Muscle layer of colon (tissue), 2 donors: ENCODE measurements at regions not wholly inside any gene's neighbourhood (a gene's known extent, or its start where the extent isn't known, plus 50 kb on each side); places are given as distances from the start of the nearest gene placed in this dataset.
"Not testable (repeated sequence)": the region's sequence is repeated elsewhere in the genome, so short reads cannot be mapped to it uniquely, and the experiment has no call there.

Experiments used
- H3K27ac ChIP-seq: one replicate; pipeline ENCODE4 v1.7.0; 2013; ENCODE audit warnings: low read depth, mild to moderate bottlenecking, low read length, moderate library complexity
- H3K27me3 ChIP-seq, 2 donors: one replicate each; pipeline ENCODE4 v1.7.0; 2013; ENCODE audit warnings: low read length in 2 of 2, mild to moderate bottlenecking in 2 of 2; ENCODE audit not compliant: insufficient read depth in 2 of 2, control insufficient read depth in 1 of 2
- H3K36me3 ChIP-seq: one replicate; pipeline ENCODE4 v1.7.0; 2013; ENCODE audit warnings: mild to moderate bottlenecking, low read length; ENCODE audit not compliant: insufficient read depth
- H3K4me1 ChIP-seq: one replicate; pipeline ENCODE4 v1.7.0; 2013; ENCODE audit warnings: mild to moderate bottlenecking, low read length; ENCODE audit not compliant: insufficient read depth
- H3K4me3 ChIP-seq, 2 donors: one replicate each; pipeline ENCODE4 v1.7.0; 2013; ENCODE audit warnings: low read length in 2 of 2, low read depth in 1 of 2, mild to moderate bottlenecking in 1 of 2, moderate library complexity in 1 of 2
- H3K9ac ChIP-seq: one replicate; pipeline ENCODE4 v1.7.0; 2013; ENCODE audit warnings: low read length
- H3K9me3 ChIP-seq: one replicate; pipeline ENCODE4 v1.7.0; 2013; ENCODE audit warnings: mild to moderate bottlenecking, low read length
- donor health status: abdominal sarcoma.
- donor health status: Adenocarcinoma of cecum.

DNA sequence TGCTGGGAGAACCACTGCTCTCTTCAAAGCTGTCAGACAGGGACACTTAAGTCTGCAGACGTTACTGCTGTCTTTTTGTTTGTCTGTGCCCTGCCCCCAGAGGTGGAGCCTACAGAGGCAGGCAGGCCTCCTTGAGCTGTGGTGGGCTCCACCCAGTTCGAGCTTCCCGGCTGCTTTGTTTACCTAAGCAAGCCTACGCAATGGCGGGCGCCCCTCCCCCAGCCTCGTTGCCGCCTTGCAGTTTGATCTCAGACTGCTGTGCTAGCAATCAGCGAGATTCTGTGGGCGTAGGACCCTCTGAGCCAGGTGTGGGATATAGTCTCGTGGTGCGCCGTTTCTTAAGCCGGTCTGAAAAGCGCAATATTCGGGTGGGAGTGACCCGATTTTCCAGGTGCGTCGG, 242.6 kb upstream of the DEPDC1 start:
- not testable (repeated sequence) for H3K36me3 ChIP-seq, H3K4me3 ChIP-seq, H3K9ac ChIP-seq, H3K4me1 ChIP-seq, H3K27me3 ChIP-seq, H3K27ac ChIP-seq, H3K9me3 ChIP-seq

DNA sequence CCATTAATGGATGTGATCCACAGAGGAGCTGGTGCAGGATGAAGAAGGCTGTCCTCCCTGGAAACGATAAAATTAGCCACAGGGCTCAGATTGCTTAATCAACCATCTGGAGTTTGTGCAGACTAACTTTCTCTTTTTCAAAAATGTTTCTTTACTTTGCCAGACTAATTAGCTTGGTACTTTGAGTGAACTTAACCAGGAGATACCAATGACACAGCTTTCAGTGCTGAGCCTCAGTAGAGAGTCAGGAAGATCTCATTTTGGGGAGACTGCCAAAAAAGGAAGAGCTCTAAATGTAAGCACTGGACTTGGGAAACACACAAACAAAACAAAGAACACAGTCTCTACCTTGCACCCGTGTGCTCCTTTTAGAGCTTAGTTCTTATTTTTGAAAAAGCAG, 248.1 kb upstream of the DEPDC1 start:
- Histone ChIP-seq H3K4me3 (no peak overlapping the region), H3K9me3 (no peaks in the 10 kb centered on the region), H3K27ac (no peak overlapping the region), H3K4me1 (peaks cover 9% of the 10 kb centered on the region), H3K36me3 (no peaks in the 10 kb centered on the region), H3K9ac (no peak overlapping the region), H3K27me3 (no peaks in the 10 kb centered on the region)

DNA sequence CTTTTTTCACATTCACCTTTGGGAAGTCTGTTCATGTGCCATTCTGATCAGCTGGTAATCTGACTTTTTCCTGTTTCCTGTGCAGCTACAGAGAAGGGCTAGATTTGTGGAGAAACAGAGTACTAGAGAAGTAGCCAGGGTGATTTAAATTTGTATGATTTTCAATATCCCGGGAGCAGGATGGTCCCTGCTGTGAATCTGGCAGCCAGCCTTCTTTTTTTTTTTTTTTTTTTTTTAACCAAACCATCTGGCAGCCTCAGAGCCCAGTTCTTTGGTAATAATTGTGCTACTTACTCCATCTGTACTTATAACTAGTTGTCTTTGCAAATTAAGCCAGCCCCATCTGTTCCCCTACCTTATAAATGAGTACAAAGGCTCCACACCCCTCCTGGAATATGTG, 248.6 kb upstream of the DEPDC1 start:
- no peaks in the 10 kb centered on the region for H3K36me3 ChIP-seq
- H3K27me3 ChIP-seq = no peaks in the 10 kb centered on the region
- no peak overlapping the region for H3K4me3 ChIP-seq
- no peaks in the 10 kb centered on the region for H3K9me3 ChIP-seq
- no peak overlapping the region for H3K27ac ChIP-seq
- H3K4me1 ChIP-seq = peaks cover 9% of the 10 kb centered on the region
- H3K9ac ChIP-seq = no peak overlapping the region

DNA sequence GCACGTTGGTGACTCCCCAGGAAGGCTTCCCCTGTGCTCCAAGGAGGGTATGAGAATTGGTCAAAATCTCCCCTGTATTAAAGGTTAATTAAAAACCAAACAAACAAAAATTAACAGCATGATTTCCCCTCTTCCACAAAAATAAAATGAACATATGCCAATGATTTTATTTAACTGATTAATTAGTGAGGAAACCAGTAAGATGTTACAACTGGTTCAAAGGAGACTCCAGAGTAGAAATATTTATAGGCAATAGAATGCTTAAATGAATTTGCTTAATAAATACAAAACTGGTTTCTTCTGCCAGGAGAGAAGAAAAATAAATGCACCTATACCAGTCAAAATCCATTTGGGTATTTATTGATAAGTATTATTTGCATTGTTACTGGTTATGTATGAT, 249.5 kb upstream of the DEPDC1 start:
- Histone ChIP-seq H3K9me3 (no peaks in the 10 kb centered on the region), H3K27ac (no peak overlapping the region), H3K4me3 (no peak overlapping the region), H3K9ac (no peak overlapping the region), H3K4me1 (peaks cover 9% of the 10 kb centered on the region), H3K27me3 (no peaks in the 10 kb centered on the region), H3K36me3 (no peaks in the 10 kb centered on the region)

DNA sequence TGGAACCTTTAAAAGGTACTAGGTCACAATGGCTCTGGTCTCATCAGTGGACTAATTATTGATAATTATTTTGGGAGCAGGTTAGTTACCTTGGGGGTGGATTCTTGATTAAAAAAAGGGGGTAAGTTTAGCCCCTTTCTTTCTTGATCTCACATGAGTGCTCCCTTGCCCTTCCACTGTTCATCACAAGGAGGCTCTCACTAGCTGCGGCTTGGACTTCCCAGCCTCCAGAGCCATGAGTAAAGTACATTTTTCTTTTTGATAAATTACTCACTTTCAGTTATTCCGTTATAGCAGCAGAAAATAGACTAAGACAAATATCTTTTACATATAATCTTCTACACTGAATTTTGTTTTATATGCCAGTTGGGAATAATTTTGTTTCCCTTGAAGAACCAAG, 254.8 kb upstream of the DEPDC1 start:
- Histone ChIP-seq H3K9me3 (no peaks in the 10 kb centered on the region), H3K4me3 (no peak overlapping the region), H3K9ac (no peak overlapping the region), H3K27ac (no peak overlapping the region), H3K4me1 (peaks cover 9% of the 10 kb centered on the region), H3K36me3 (no peaks in the 10 kb centered on the region), H3K27me3 (no peaks in the 10 kb centered on the region)

DNA sequence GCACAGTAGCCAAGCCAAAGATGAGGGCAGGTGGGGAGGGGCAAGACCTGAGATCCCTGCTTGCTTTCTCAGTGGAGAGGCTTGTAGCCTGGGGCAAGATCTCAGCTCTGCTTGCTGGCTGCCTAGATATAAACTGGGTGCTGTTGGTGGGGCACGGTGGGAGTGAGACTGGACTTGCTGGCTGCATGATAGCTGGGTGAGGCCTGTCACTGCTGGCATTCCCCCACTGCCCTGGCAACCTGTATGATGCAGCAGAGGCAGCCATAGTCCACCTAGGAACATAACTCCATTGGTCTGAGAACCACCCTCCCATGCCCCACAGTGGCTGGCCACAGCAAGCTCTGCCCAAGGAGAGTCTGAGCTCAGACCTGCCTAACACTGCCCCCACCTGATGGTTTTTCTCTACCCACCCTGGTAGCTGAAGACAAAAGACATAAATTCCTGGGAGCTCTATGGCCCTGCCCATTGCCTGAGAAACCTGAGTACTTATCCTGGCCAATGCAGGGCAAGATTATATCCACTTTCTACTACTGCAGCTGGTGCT, 261.9 kb upstream of the DEPDC1 start:
- no peaks in the 10 kb centered on the region for H3K27me3 ChIP-seq
- no peaks in the 10 kb centered on the region for H3K9me3 ChIP-seq
- no peaks in the 10 kb centered on the region for H3K36me3 ChIP-seq
- no peak overlapping the region for H3K9ac ChIP-seq
- no peak overlapping the region for H3K27ac ChIP-seq
- no peaks in the 10 kb centered on the region for H3K4me1 ChIP-seq
- no peak overlapping the region for H3K4me3 ChIP-seq

DNA sequence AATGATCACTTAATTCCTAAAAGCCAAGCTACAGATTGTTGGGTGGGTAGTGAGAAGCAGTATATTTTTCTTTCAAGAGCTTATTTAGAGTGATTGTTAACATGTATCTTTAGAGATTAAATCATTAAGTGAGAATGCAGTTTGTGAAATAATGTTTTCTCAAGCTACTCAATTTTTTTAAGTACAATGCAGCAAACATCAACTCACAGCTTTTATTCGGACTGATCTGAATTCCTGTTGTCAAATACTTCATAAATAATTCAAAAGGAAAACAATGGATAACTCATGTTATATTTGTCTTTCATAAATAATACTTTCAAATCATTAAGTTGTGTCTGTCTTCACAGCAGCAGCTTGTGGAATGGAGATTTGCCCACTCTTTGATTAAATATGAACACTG, 271.1 kb upstream of the DEPDC1 start:
- H3K27ac ChIP-seq = no peak overlapping the region
- H3K4me1 ChIP-seq = no peaks in the 10 kb centered on the region
- H3K9me3 ChIP-seq = no peaks in the 10 kb centered on the region
- no peaks in the 10 kb centered on the region for H3K27me3 ChIP-seq
- no peak overlapping the region for H3K4me3 ChIP-seq
- H3K36me3 ChIP-seq = no peaks in the 10 kb centered on the region
- H3K9ac ChIP-seq = no peak overlapping the region

DNA sequence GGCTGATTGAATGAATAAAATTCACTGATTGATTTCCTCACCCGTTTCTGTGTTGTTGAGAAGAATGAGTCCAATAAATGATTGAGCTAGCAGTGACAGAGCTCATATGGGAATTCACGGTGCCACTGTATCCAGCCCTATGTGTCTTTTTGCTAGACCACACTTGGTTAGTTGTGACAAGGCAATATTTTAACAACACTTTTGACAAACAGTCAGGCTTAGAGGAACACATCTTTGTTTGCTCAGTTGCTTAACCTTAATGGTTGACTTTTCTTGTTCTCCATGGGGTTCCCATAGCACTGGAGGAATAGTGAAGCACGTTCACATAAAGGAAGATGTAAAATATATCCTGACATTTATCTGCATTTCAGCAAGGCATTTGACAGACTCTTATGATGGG, 273.9 kb upstream of the DEPDC1 start:
- Histone ChIP-seq H3K27ac (no peak overlapping the region), H3K9me3 (no peaks in the 10 kb centered on the region)

DNA sequence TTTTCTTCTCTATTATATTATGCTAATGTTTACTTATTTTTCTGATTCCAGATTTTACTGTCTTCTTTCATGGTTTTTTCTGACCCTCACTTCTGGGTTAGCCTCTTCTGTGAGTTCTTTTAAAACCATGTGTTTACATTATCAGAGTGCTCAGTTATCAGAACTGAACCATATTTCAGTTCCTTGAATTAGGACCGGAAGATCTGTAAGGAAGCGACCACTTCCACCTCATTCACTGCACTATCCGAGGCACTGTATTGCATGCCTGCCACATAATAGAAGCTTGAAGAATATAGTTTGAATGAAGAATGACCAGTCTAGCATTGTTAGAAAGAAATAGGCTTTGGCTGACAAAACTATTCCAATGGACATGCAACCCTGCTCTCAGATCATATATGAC, 281.0 kb upstream of the DEPDC1 start:
- H3K9ac ChIP-seq = no peak overlapping the region
- no peak overlapping the region for H3K27ac ChIP-seq
- peaks cover 7% of the 10 kb centered on the region for H3K9me3 ChIP-seq
- no peak overlapping the region for H3K4me3 ChIP-seq
- H3K27me3 ChIP-seq = no peaks in the 10 kb centered on the region
- no peaks in the 10 kb centered on the region for H3K36me3 ChIP-seq
- peaks cover 4% of the 10 kb centered on the region for H3K4me1 ChIP-seq

More for the DNA sequence above, 273.9 kb upstream of the DEPDC1 start:
- Histone ChIP-seq H3K27me3 (no peaks in the 10 kb centered on the region), H3K4me3 (no peak overlapping the region), H3K36me3 (no peaks in the 10 kb centered on the region), H3K9ac (no peak overlapping the region), H3K4me1 (no peaks in the 10 kb centered on the region)

DNA sequence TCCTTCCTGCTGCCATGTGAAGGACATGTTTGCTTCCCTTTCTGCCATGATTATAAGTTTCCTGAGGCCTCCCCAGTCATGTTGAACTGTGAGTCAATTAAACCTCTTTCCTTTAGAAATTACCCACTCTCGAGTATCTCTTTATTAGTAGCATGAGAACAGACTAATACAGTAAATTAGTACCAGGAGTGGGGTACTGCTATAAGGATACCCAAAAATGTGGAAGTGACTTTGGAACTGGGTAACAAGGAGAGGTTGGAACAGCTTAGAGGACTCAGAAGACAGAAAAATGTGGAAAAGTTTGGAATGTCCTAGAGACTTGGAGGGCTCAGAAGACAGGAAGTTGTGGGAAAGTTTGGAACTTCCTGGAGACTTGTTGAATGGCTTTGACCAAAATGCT, 283.0 kb upstream of the DEPDC1 start:
- not testable (repeated sequence) for H3K27ac ChIP-seq, H3K9ac ChIP-seq, H3K4me3 ChIP-seq, H3K36me3 ChIP-seq, H3K9me3 ChIP-seq, H3K27me3 ChIP-seq, H3K4me1 ChIP-seq

DNA sequence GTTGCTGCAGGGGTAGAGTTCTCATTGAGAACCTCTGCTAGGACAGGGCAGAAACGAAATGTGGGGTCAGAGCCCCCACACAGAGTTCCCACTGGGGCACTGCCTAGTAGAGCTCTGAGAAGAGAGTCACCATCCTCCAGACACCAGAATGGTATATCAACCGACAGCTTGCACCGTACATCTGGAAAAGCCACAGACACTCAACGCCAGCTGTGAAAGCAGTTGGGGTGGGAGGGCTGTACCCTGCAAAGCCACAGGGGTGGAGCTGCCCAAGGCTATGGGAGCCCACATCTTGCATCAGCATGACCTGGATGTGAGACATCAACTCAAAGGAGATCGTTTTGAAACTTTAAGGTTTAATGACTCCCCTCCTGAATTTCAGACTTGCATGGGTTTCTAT, 284.0 kb upstream of the DEPDC1 start:
- H3K27ac ChIP-seq = no peak overlapping the region
- peaks cover 7% of the 10 kb centered on the region for H3K9me3 ChIP-seq
- H3K27me3 ChIP-seq = no peaks in the 10 kb centered on the region
- peaks cover 4% of the 10 kb centered on the region for H3K4me1 ChIP-seq
- H3K36me3 ChIP-seq = no peaks in the 10 kb centered on the region
- no peak overlapping the region for H3K9ac ChIP-seq
- no peak overlapping the region for H3K4me3 ChIP-seq

DNA sequence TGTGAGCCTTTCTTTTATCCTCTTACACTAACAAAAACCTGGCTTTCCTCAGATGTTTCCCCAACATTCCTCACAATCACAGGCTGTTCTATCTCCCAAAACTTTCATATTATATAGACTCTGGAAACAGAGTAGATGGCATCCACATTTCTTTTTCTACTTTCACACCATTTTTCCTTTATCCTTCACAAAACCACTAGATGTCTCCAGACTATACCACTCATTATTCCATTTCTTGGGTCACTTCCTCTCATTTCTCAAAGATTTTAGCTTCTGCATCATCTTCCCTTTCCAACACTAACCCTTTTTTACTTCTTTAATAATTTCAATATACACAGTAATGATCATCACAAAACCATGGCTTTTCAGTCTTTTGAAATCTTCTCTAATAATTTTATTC, 286.0 kb upstream of the DEPDC1 start:
- no peak overlapping the region for H3K27ac ChIP-seq
- no peak overlapping the region for H3K4me3 ChIP-seq
- H3K36me3 ChIP-seq = no peaks in the 10 kb centered on the region
- peaks cover 7% of the 10 kb centered on the region for H3K9me3 ChIP-seq
- no peaks in the 10 kb centered on the region for H3K4me1 ChIP-seq
- no peaks in the 10 kb centered on the region for H3K27me3 ChIP-seq
- H3K9ac ChIP-seq = no peak overlapping the region
